Neural cell (in vitro differentiated cells): ENCODE measurements at regions not wholly inside any gene's neighbourhood (a gene's known extent, or its start where the extent isn't known, plus 50 kb on each side); places are given as distances from the start of the nearest gene placed in this dataset.

Experiments
- H2AFZ ChIP-seq: fragments of 200-600, 300-800 bp; sonication (generic), shearing (Covaris generic); 2 replicates; pipeline ENCODE4 v1.6.0; 2014; ENCODE audit warnings: low read depth, mild to moderate bottlenecking, antibody characterized with exemption, low read length, moderate library complexity
- H3F3A ChIP-seq: fragments of 200-600 bp; shearing (Covaris generic); 2 replicates; pipeline ENCODE4 v1.6.1; 2016; ENCODE audit warnings: mild to moderate bottlenecking, moderate library complexity, mixed read lengths, antibody characterized with exemption, low read length; ENCODE audit not compliant: insufficient read depth, poor library complexity, severe bottlenecking
- H3K27ac ChIP-seq: fragments of 200-600, 300-800 bp; sonication (generic), shearing (Covaris generic); 2 replicates; pipeline ENCODE4 v1.5.1; 2014; ENCODE audit warnings: mild to moderate bottlenecking, low read length, moderate library complexity
- H3K27me3 ChIP-seq: fragments of 300-800, 200-600 bp; sonication (generic), shearing (Covaris generic); 2 replicates; pipeline ENCODE4 v1.6.0; 2014; ENCODE audit warnings: mild to moderate bottlenecking, low read depth, low read length, moderate library complexity; ENCODE audit not compliant: insufficient read depth
- H3K36me3 ChIP-seq: fragments of 300-800, 200-600 bp; sonication (generic), shearing (Covaris generic); 2 replicates; pipeline ENCODE4 v1.5.1; 2014; ENCODE audit warnings: mild to moderate bottlenecking, antibody characterized with exemption, low read length, moderate library complexity; ENCODE audit not compliant: insufficient read depth
- H3K4me2 ChIP-seq: fragments of 300-800, 200-600 bp; sonication (generic), shearing (Covaris generic); 2 replicates; pipeline ENCODE4 v1.6.0; 2014; ENCODE audit warnings: mild to moderate bottlenecking, low read length
- H3K4me3 ChIP-seq: fragments of 300-800, 200-600 bp; sonication (generic), shearing (Covaris generic); 2 replicates; pipeline ENCODE4 v1.5.1; 2014; ENCODE audit warnings: mild to moderate bottlenecking, low read length, moderate library complexity
- H3K79me2 ChIP-seq: fragments of 200-600 bp; shearing (Covaris generic); replicated peaks from 2 replicates; pipeline ENCODE4 v1.6.0; 2014; ENCODE audit warnings: mild to moderate bottlenecking, low read length, moderate library complexity; ENCODE audit not compliant: insufficient read depth
- H3K9ac ChIP-seq: fragments of 300-800, 200-600 bp; sonication (generic), shearing (Covaris generic); 2 replicates; pipeline ENCODE4 v1.6.1; 2016; ENCODE audit warnings: mild to moderate bottlenecking, low read length, mixed read lengths
- H3K9me2 ChIP-seq: fragments of 200-600 bp; shearing (Covaris generic); 2 replicates; pipeline ENCODE4 v1.6.1; 2016; ENCODE audit warnings: mild to moderate bottlenecking, low read length, mixed read lengths; ENCODE audit not compliant: insufficient read depth
- H3K9me3 ChIP-seq: fragments of 200-600, 300-800 bp; sonication (generic), shearing (Covaris generic); 2 replicates; pipeline ENCODE4 v1.6.1; 2016; ENCODE audit warnings: mild to moderate bottlenecking, mixed run types, low read length, moderate library complexity, mixed read lengths
- H4K20me1 ChIP-seq: fragments of 200-600 bp; shearing (Covaris generic); 2 replicates; pipeline ENCODE4 v1.6.1; 2016; ENCODE audit warnings: mild to moderate bottlenecking, mixed run types; ENCODE audit not compliant: insufficient read depth
- EP300 ChIP-seq: fragments of 450-650 bp; conservative IDR thresholded peaks from 2 replicates; pipeline ENCODE4 v1.6.1; 2014; ENCODE audit warnings: antibody characterized with exemption, mild to moderate bottlenecking, moderate library complexity; ENCODE audit not compliant: poor library complexity, severe bottlenecking
- EZH2 ChIP-seq: fragments of 200-600, 300-800 bp; shearing (Covaris generic), sonication (generic); IDR thresholded peaks from 2 replicates; pipeline ENCODE4 v1.6.1; 2014; ENCODE audit warnings: antibody characterized with exemption, low read length, borderline replicate concordance, mild to moderate bottlenecking; ENCODE audit not compliant: insufficient read depth, poor library complexity, severe bottlenecking
- MXI1 ChIP-seq: fragments of 450-650 bp; conservative IDR thresholded peaks from 2 replicates; pipeline ENCODE4 v1.6.1; 2014; ENCODE audit warnings: antibody characterized with exemption, mild to moderate bottlenecking; ENCODE audit not compliant: poor library complexity, severe bottlenecking
- POLR2AphosphoS5 ChIP-seq: IDR thresholded peaks from 2 replicates; pipeline ENCODE4 v1.6.1; 2012
- RAD21 ChIP-seq: fragments of 450-650 bp; conservative IDR thresholded peaks from 2 replicates; pipeline ENCODE4 v1.6.1; 2014; ENCODE audit warnings: antibody characterized with exemption, mild to moderate bottlenecking, moderate library complexity
- SMC3 ChIP-seq: fragments of 450-650 bp; conservative IDR thresholded peaks from 2 replicates; pipeline ENCODE4 v1.6.1; 2014; ENCODE audit warnings: antibody characterized with exemption, mild to moderate bottlenecking, moderate library complexity; ENCODE audit not compliant: poor library complexity
- TAF1 ChIP-seq: IDR thresholded peaks from 2 replicates; pipeline ENCODE4 v1.6.1; 2012; ENCODE audit warnings: low read depth
- TF ChIP-seq, protein P1 (sequence below): IDR thresholded peaks from 2 replicates; pipeline ENCODE4 v1.6.1; 2012; ENCODE audit warnings: borderline replicate concordance
- TF ChIP-seq, protein P2 (sequence below): fragments of 450-650 bp; IDR thresholded peaks from 2 replicates; pipeline ENCODE4 v1.5.1; 2014; ENCODE audit warnings: antibody characterized with exemption, mild to moderate bottlenecking, moderate library complexity; ENCODE audit not compliant: poor library complexity, severe bottlenecking

DNA sequence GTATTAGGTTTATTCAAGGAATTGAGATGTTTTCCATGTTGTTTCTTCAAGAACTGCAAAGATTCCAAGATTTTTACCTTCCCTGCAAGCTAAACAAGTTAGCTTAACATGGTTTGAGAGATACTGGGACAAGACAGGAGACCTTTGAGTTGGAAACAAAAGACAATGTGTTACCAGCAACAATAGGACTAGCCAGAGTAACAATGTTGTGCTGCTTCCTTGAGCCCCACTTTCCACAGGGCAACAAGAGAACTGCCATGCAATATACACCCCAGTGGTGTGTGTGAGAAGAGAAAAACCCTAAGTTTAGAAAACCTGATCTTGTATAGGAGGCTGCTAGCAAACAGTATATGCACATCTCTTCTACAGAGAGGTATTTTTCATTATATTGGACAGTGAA lies 264.6 kb downstream of the PCDH20 start:
- H3K9me2 ChIP-seq, result no peaks in the 10 kb centered on the region
- H4K20me1 ChIP-seq, result no peaks in the 10 kb centered on the region
- H3K79me2 ChIP-seq, result no peaks in the 10 kb centered on the region
- no peak overlapping the region for H3K4me2 ChIP-seq
- no peak overlapping the region for H3K27ac ChIP-seq
- H2AFZ ChIP-seq, result no peak overlapping the region
- H3K36me3 ChIP-seq, result no peaks in the 10 kb centered on the region
- TF ChIP-seq MXI1 (no peak), RAD21 (no peak), EP300 (no peak), TAF1 (no peak), EZH2 (no peak), POLR2AphosphoS5 (no peak), SMC3 (no peak)
- TF ChIP-seq, protein P1, sequence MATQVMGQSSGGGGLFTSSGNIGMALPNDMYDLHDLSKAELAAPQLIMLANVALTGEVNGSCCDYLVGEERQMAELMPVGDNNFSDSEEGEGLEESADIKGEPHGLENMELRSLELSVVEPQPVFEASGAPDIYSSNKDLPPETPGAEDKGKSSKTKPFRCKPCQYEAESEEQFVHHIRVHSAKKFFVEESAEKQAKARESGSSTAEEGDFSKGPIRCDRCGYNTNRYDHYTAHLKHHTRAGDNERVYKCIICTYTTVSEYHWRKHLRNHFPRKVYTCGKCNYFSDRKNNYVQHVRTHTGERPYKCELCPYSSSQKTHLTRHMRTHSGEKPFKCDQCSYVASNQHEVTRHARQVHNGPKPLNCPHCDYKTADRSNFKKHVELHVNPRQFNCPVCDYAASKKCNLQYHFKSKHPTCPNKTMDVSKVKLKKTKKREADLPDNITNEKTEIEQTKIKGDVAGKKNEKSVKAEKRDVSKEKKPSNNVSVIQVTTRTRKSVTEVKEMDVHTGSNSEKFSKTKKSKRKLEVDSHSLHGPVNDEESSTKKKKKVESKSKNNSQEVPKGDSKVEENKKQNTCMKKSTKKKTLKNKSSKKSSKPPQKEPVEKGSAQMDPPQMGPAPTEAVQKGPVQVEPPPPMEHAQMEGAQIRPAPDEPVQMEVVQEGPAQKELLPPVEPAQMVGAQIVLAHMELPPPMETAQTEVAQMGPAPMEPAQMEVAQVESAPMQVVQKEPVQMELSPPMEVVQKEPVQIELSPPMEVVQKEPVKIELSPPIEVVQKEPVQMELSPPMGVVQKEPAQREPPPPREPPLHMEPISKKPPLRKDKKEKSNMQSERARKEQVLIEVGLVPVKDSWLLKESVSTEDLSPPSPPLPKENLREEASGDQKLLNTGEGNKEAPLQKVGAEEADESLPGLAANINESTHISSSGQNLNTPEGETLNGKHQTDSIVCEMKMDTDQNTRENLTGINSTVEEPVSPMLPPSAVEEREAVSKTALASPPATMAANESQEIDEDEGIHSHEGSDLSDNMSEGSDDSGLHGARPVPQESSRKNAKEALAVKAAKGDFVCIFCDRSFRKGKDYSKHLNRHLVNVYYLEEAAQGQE, result no peak
- TF ChIP-seq, protein P2, sequence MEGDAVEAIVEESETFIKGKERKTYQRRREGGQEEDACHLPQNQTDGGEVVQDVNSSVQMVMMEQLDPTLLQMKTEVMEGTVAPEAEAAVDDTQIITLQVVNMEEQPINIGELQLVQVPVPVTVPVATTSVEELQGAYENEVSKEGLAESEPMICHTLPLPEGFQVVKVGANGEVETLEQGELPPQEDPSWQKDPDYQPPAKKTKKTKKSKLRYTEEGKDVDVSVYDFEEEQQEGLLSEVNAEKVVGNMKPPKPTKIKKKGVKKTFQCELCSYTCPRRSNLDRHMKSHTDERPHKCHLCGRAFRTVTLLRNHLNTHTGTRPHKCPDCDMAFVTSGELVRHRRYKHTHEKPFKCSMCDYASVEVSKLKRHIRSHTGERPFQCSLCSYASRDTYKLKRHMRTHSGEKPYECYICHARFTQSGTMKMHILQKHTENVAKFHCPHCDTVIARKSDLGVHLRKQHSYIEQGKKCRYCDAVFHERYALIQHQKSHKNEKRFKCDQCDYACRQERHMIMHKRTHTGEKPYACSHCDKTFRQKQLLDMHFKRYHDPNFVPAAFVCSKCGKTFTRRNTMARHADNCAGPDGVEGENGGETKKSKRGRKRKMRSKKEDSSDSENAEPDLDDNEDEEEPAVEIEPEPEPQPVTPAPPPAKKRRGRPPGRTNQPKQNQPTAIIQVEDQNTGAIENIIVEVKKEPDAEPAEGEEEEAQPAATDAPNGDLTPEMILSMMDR, result no peak
- no peak overlapping the region for H3K4me3 ChIP-seq
- H3K27me3 ChIP-seq, result no peaks in the 10 kb centered on the region
- H3F3A ChIP-seq, result no peaks in the 10 kb centered on the region
- H3K9ac ChIP-seq, result no peak overlapping the region
- no peaks in the 10 kb centered on the region for H3K9me3 ChIP-seq

DNA sequence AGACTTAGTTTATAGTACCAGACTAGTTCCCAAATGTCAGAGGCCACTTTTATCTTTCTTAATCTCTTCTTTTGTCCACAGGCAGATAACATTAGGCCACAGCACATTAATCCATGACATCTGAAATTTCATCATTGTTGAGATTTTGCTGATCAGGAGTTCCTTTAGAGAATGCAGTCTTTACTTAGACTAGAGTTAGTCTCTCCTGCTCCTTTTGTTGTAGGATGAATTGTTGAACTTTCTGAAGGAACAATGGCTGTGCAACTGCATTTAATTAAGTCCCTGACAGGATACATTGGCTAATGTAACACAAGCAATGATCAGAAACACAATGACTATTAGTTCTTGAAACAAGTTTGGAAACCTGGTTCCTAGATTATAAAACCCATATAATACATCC lies 266.3 kb downstream of the PCDH20 start:
- TF ChIP-seq SMC3 (no peak), POLR2AphosphoS5 (no peak), EP300 (no peak), MXI1 (no peak), RAD21 (no peak), TAF1 (no peak), EZH2 (no peak)
- TF ChIP-seq, protein P1, result no peak
- TF ChIP-seq, protein P2, result no peak
- H3F3A ChIP-seq, result no peaks in the 10 kb centered on the region
- H4K20me1 ChIP-seq, result no peaks in the 10 kb centered on the region
- no peaks in the 10 kb centered on the region for H3K36me3 ChIP-seq
- no peaks in the 10 kb centered on the region for H3K9me2 ChIP-seq
- no peaks in the 10 kb centered on the region for H3K27me3 ChIP-seq
- no peak overlapping the region for H3K4me3 ChIP-seq
- no peak overlapping the region for H3K27ac ChIP-seq
- H3K79me2 ChIP-seq, result no peaks in the 10 kb centered on the region
- H3K4me2 ChIP-seq, result no peak overlapping the region
- no peaks in the 10 kb centered on the region for H3K9me3 ChIP-seq
- no peak overlapping the region for H2AFZ ChIP-seq
- no peak overlapping the region for H3K9ac ChIP-seq
